H1 (cell line): ENCODE measurements at regions not wholly inside any gene's neighbourhood (a gene's known extent, or its start where the extent isn't known, plus 50 kb on each side); places are given as distances from the start of the nearest gene placed in this dataset.

Experiments used
- CTCF ChIA-PET: fragments of 300-600 bp; sonication (Branson Sonifier 250); formaldehyde crosslinking; loops from one replicate; lab custom pipeline; 2021; ENCODE audit not compliant: partially characterized antibody; lab: Charles Lee
- POLR2A ChIA-PET: fragments of 300-600 bp; sonication (Branson Sonifier 250); formaldehyde crosslinking; loops from one replicate; lab custom pipeline; 2021; ENCODE audit warnings: inconsistent platforms; ENCODE audit not compliant: partially characterized antibody; lab: Charles Lee
- DNase-seq, 2 experiments: peaks; one replicate each; pipeline versions ENCODE4 v3.0.0 to v3.0.0-alpha.2; 2010 to 2022; ENCODE audit warnings: low spot score in 2 of 2, low read depth in 1 of 2, mixed read lengths in 1 of 2
- FAIRE-seq: peaks from 2 replicates; lab custom pipeline; 2011; peaks lifted over from hg19 to GRCh38; lab: Jason Lieb, UNC
- H2AFZ ChIP-seq: 2 replicates; pipeline ENCODE4 v1.8.1; 2012; ENCODE audit warnings: low read length, inconsistent platforms
- H2AK5ac ChIP-seq: 2 replicates; pipeline ENCODE4 v1.6.1; 2013; ENCODE audit warnings: low read depth, low read length
- H2BK120ac ChIP-seq: replicated peaks from 2 replicates; pipeline ENCODE3; 2013; ENCODE audit warnings: low read depth, low read length, inconsistent platforms
- H2BK12ac ChIP-seq: 2 replicates; pipeline ENCODE4 v1.6.1; 2013; ENCODE audit warnings: low read depth, low read length
- H2BK15ac ChIP-seq: 2 replicates; pipeline ENCODE4 v1.6.1; 2013; ENCODE audit warnings: low read length
- H2BK20ac ChIP-seq: 2 replicates; pipeline ENCODE4 v1.6.1; 2013; ENCODE audit warnings: low read length
- H2BK5ac ChIP-seq: 2 replicates; pipeline ENCODE4 v1.6.1; 2013; ENCODE audit warnings: low read depth, low read length
- H3K14ac ChIP-seq: 2 replicates; pipeline ENCODE4 v1.6.1; 2013; ENCODE audit warnings: inconsistent platforms; ENCODE audit not compliant: insufficient read length
- H3K18ac ChIP-seq: 2 replicates; pipeline ENCODE4 v1.6.1; 2013; ENCODE audit warnings: low read length; ENCODE audit errors: extremely low read depth
- H3K23ac ChIP-seq: 2 replicates; pipeline ENCODE4 v1.6.1; 2013; ENCODE audit warnings: inconsistent platforms; ENCODE audit not compliant: insufficient read length
- H3K23me2 ChIP-seq: 2 replicates; pipeline ENCODE4 v1.6.1; 2013; ENCODE audit warnings: low read depth, low read length
- H3K27ac ChIP-seq: 2 replicates; pipeline ENCODE4 v1.6.1; 2011; ENCODE audit warnings: low read depth, low read length, inconsistent platforms
- H3K27me3 ChIP-seq, 4 experiments: replicated peaks in 1 of 4; 1 replicate in 1 of 4; 2 replicates in 3 of 4; pipeline versions ENCODE4 v1.6.1 to v1.8.1; 2011 to 2013; ENCODE audit warnings: low read length in 3 of 4, mild to moderate bottlenecking in 3 of 4, inconsistent platforms in 2 of 4, mixed read lengths in 2 of 4, moderate library complexity in 1 of 4; ENCODE audit not compliant: control insufficient read depth in 3 of 4, insufficient read depth in 3 of 4; ENCODE audit errors: extremely low read depth in 1 of 4
- H3K36me3 ChIP-seq, 4 experiments: 2 replicates each; pipeline versions ENCODE4 v1.6.1 to v1.8.1; 2011 to 2013; ENCODE audit warnings: mild to moderate bottlenecking in 4 of 4, low read length in 3 of 4, moderate library complexity in 2 of 4, control low read depth in 1 of 4, inconsistent platforms in 1 of 4; ENCODE audit not compliant: insufficient read depth in 4 of 4, control insufficient read depth in 2 of 4
- H3K4ac ChIP-seq: replicated peaks from 2 replicates; pipeline ENCODE3; 2013; ENCODE audit warnings: low read length, low read depth, mixed read lengths, inconsistent platforms; ENCODE audit not compliant: insufficient read length
- H3K4me1 ChIP-seq, 4 experiments: replicated peaks in 1 of 4; 1 replicate in 1 of 4; 2 replicates in 3 of 4; pipeline versions ENCODE4 v1.6.1 to v1.8.1; 2011 to 2013; ENCODE audit warnings: low read length in 3 of 4, inconsistent platforms in 2 of 4, mixed read lengths in 1 of 4; ENCODE audit not compliant: insufficient read depth in 4 of 4, control insufficient read depth in 3 of 4
- H3K4me2 ChIP-seq, 2 experiments: 2 replicates each; pipeline versions ENCODE4 v1.6.1 to v1.8.1; 2011 to 2013; ENCODE audit warnings: low read depth in 2 of 2, low read length in 2 of 2, control low read depth in 1 of 2, inconsistent platforms in 1 of 2, mild to moderate bottlenecking in 1 of 2; ENCODE audit not compliant: insufficient read depth in 1 of 2
- H3K4me3 ChIP-seq, 4 experiments: fragments of 200-600, 300-600 bp in 1 of 4; sonication (generic), shearing (Covaris generic), sonication (Bioruptor Twin) in 1 of 4; 2 replicates each; pipeline versions ENCODE4 v1.5.1 to v1.8.1; 2011 to 2016; ENCODE audit warnings: low read length in 4 of 4, low read depth in 3 of 4, control low read depth in 2 of 4, inconsistent platforms in 2 of 4, mild to moderate bottlenecking in 2 of 4, mixed read lengths in 1 of 4, moderate library complexity in 1 of 4; ENCODE audit not compliant: insufficient read depth in 2 of 4; ENCODE audit errors: extremely low read depth in 1 of 4
- H3K56ac ChIP-seq: replicated peaks from 2 replicates; pipeline ENCODE3; 2013; ENCODE audit warnings: low read depth, mild to moderate bottlenecking, mixed read lengths, low read length, inconsistent platforms; ENCODE audit not compliant: insufficient read length
- H3K79me1 ChIP-seq: 2 replicates; pipeline ENCODE4 v1.6.1; 2013; ENCODE audit warnings: low read depth, low read length, control low read depth
- H3K79me2 ChIP-seq, 2 experiments: 2 replicates each; pipeline versions ENCODE4 v1.6.1 to v1.8.1; 2012 to 2013; ENCODE audit warnings: low read length in 2 of 2, mild to moderate bottlenecking in 2 of 2, inconsistent platforms in 1 of 2; ENCODE audit not compliant: insufficient read depth in 2 of 2, control insufficient read depth in 1 of 2
- H3K9ac ChIP-seq, 4 experiments: replicated peaks in 1 of 4; 1 replicate in 1 of 4; 2 replicates in 3 of 4; pipeline versions ENCODE4 v1.6.1 to v1.8.1; 2011 to 2013; ENCODE audit warnings: low read depth in 3 of 4, low read length in 3 of 4, control low read depth in 2 of 4, mild to moderate bottlenecking in 2 of 4, moderate library complexity in 2 of 4, inconsistent platforms in 1 of 4; ENCODE audit errors: extremely low read depth in 1 of 4
- H3K9me3 ChIP-seq, 2 experiments: 2 replicates each; pipeline versions ENCODE4 v1.6.1 to v1.8.1; 2012 to 2013; ENCODE audit warnings: mild to moderate bottlenecking in 2 of 2, moderate library complexity in 2 of 2, control low read depth in 1 of 2, inconsistent platforms in 1 of 2, low read depth in 1 of 2, low read length in 1 of 2, mixed read lengths in 1 of 2; ENCODE audit not compliant: insufficient read depth in 2 of 2
- H4K20me1 ChIP-seq, 2 experiments: replicated peaks in 1 of 2; 2 replicates each; pipeline versions ENCODE3 to v1.8.1; 2011 to 2013; ENCODE audit warnings: inconsistent platforms in 2 of 2, low read length in 2 of 2, mild to moderate bottlenecking in 1 of 2; ENCODE audit not compliant: insufficient read depth in 2 of 2, control insufficient read depth in 1 of 2
- H4K5ac ChIP-seq: 2 replicates; pipeline ENCODE4 v1.6.1; 2013; ENCODE audit warnings: low read length, low read depth, mixed read lengths, inconsistent platforms; ENCODE audit not compliant: insufficient read length
- H4K8ac ChIP-seq: 2 replicates; pipeline ENCODE4 v1.8.0; 2013; ENCODE audit warnings: mild to moderate bottlenecking, moderate library complexity, low read length, inconsistent platforms; ENCODE audit not compliant: insufficient read depth; ENCODE audit errors: extremely low read depth
- H4K91ac ChIP-seq: replicated peaks from 2 replicates; pipeline ENCODE3; 2013; ENCODE audit warnings: low read length, mixed read lengths, inconsistent platforms; ENCODE audit not compliant: insufficient read length
- EGR1 ChIP-seq: IDR thresholded peaks from 2 replicates; pipeline ENCODE4 v1.6.1; 2011; ENCODE audit warnings: low read depth, low read length, borderline replicate concordance
- EZH2 ChIP-seq: fragments of 200-600 bp; sonication (generic); IDR thresholded peaks from 2 replicates; pipeline ENCODE4 v1.7.1; 2012; ENCODE audit warnings: low read depth, mild to moderate bottlenecking, moderate library complexity, low read length, inconsistent platforms; ENCODE audit not compliant: severe bottlenecking
- KDM5A ChIP-seq: fragments of 200-600 bp; IDR thresholded peaks from 2 replicates; pipeline ENCODE4 v1.7.1; 2012; ENCODE audit warnings: mild to moderate bottlenecking, low read length, inconsistent platforms, mixed read lengths
- MAFK ChIP-seq: IDR thresholded peaks from 2 replicates; pipeline ENCODE4 v1.6.1; 2012; ENCODE audit warnings: low read depth, mild to moderate bottlenecking, improper control_type of control experiment, low read length
- RBBP5 ChIP-seq: IDR thresholded peaks from 2 replicates; pipeline ENCODE4 v1.7.1; 2012; ENCODE audit warnings: low read depth, mild to moderate bottlenecking, inconsistent platforms, low read length, moderate library complexity, borderline replicate concordance
- RNF2 ChIP-seq: fragments of 200-900, 300-1000 bp; sonication (generic); IDR thresholded peaks from 2 replicates; pipeline ENCODE4 v1.7.1; 2016; ENCODE audit warnings: borderline replicate concordance, low read depth, mild to moderate bottlenecking, antibody characterized with exemption, low read length; ENCODE audit not compliant: poor library complexity, severe bottlenecking; ENCODE audit errors: missing control alignments
- SIRT6 ChIP-seq: IDR thresholded peaks from one replicate; pipeline ENCODE4 v1.7.1; 2012; ENCODE audit warnings: low read length, inconsistent platforms
- TCF12 ChIP-seq: IDR thresholded peaks from 2 replicates; pipeline ENCODE4 v1.6.1; 2011; ENCODE audit warnings: low read depth, mild to moderate bottlenecking, low read length
- TEAD4 ChIP-seq: IDR thresholded peaks from 2 replicates; pipeline ENCODE4 v1.6.1; 2012; ENCODE audit warnings: low read depth, low read length, inconsistent platforms, mixed read lengths
- ZNF274 ChIP-seq: IDR thresholded peaks from 2 replicates; pipeline ENCODE4 v1.7.0; 2012; ENCODE audit warnings: low read length, borderline replicate concordance; ENCODE audit errors: extremely low read depth
- WGBS, 2 experiments: shearing (Covaris generic) in 1 of 2; methylation state at CpG; one replicate each; pipeline versions ENCODE4 v1.1.6 to v1.1.7; 2013 to 2015; ENCODE audit warnings: low lambda C conversion rate in 2 of 2, mixed read lengths in 2 of 2, inconsistent platforms in 1 of 2, low coverage in 1 of 2, missing lambda C conversion rate in 1 of 2; ENCODE audit not compliant: insufficient replicate concordance in 2 of 2, insufficient coverage in 1 of 2, insufficient read length in 1 of 2; ENCODE audit errors: extremely low coverage in 1 of 2, missing lambda C conversion rate in 1 of 2; 5-methylcytosine and 5-hydroxymethylcytosine counted together
- TF ChIP-seq, protein P1 (sequence below): IDR thresholded peaks from 2 replicates; pipeline ENCODE4 v1.6.1; 2012; ENCODE audit warnings: inconsistent platforms

GRCh38 chr4:136743238-136743637 is 789.1 kb downstream of the PCDH18 start:
- no peak overlapping the region for H2BK12ac ChIP-seq
- no peak overlapping the region for H4K5ac ChIP-seq
- H3K79me1 ChIP-seq = no peaks in the 10 kb centered on the region
- H3K56ac ChIP-seq = no peak overlapping the region
- H2BK5ac ChIP-seq = no peak overlapping the region
- no peak overlapping the region for H3K23ac ChIP-seq
- H2BK15ac ChIP-seq = no peak overlapping the region
- no peak overlapping the region for H3K4me3 ChIP-seq
- no peak overlapping the region for H3K27ac ChIP-seq
- H2BK120ac ChIP-seq = no peak overlapping the region
- no peaks in the 10 kb centered on the region for H4K20me1 ChIP-seq
- H3K27me3 ChIP-seq = peaks cover 0 to 1% (median 0%) of the 10 kb centered on the region in 4 experiments; a peak in 1 of 7 replicates
- H3K14ac ChIP-seq = no peak overlapping the region
- peaks cover 11% of the 10 kb centered on the region in 2 experiments; a peak in 2 of 4 replicates for H3K9me3 ChIP-seq
- H3K4me1 ChIP-seq = no peaks in the 10 kb centered on the region
- DNase-seq (no peak), FAIRE-seq (no peak)
- H3K36me3 ChIP-seq = no peaks in the 10 kb centered on the region; a peak in 1 of 8 replicates
- no peaks in the 10 kb centered on the region for H3K23me2 ChIP-seq
- CTCF ChIA-PET = no interaction called here
- H3K4ac ChIP-seq = no peak overlapping the region
- H2AK5ac ChIP-seq = no peak overlapping the region
- H4K8ac ChIP-seq = no peak overlapping the region
- H3K9ac ChIP-seq = no peak overlapping the region
- no peak overlapping the region for H2AFZ ChIP-seq
- POLR2A ChIA-PET = no interaction called here
- no peak overlapping the region for H2BK20ac ChIP-seq
- no peak overlapping the region for H3K18ac ChIP-seq
- H3K4me2 ChIP-seq = no peak overlapping the region
- H4K91ac ChIP-seq = no peak overlapping the region
- WGBS, 2 experiments = 88% methylated on average over 1 of the region's 1 CpG; no CpG with 5 or more reads in 1 of the 2 experiments
- no peaks in the 10 kb centered on the region for H3K79me2 ChIP-seq
- no peak for TF ChIP-seq EGR1
- no peak for TF ChIP-seq SIRT6
- no peak for TF ChIP-seq TCF12
- TF ChIP-seq RBBP5 = no peak
- TF ChIP-seq, protein P1, sequence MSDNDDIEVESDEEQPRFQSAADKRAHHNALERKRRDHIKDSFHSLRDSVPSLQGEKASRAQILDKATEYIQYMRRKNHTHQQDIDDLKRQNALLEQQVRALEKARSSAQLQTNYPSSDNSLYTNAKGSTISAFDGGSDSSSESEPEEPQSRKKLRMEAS = no peak
- TF ChIP-seq TEAD4 = no peak
- no peak for TF ChIP-seq MAFK
- TF ChIP-seq RNF2 = no peak
- no peak for TF ChIP-seq ZNF274
- TF ChIP-seq KDM5A = no peak
- no peak for TF ChIP-seq EZH2
